HG03457 (cell line): ENCODE measurements at regions not wholly inside any gene's neighbourhood (a gene's known extent, or its start where the extent isn't known, plus 50 kb on each side); places are given as distances from the start of the nearest gene placed in this dataset.
A peak's percentile ranks its signal among the peaks of the same experiment; 100 is the strongest.

ENCODE experiments used
- ATAC-seq: cut with Tn5 transposase; IDR thresholded peaks from one replicate; pipeline ENCODE4 v1.9.1; 2021; ENCODE audit warnings: moderate number of reproducible peaks; ENCODE audit not compliant: unreplicated experiment

DNA sequence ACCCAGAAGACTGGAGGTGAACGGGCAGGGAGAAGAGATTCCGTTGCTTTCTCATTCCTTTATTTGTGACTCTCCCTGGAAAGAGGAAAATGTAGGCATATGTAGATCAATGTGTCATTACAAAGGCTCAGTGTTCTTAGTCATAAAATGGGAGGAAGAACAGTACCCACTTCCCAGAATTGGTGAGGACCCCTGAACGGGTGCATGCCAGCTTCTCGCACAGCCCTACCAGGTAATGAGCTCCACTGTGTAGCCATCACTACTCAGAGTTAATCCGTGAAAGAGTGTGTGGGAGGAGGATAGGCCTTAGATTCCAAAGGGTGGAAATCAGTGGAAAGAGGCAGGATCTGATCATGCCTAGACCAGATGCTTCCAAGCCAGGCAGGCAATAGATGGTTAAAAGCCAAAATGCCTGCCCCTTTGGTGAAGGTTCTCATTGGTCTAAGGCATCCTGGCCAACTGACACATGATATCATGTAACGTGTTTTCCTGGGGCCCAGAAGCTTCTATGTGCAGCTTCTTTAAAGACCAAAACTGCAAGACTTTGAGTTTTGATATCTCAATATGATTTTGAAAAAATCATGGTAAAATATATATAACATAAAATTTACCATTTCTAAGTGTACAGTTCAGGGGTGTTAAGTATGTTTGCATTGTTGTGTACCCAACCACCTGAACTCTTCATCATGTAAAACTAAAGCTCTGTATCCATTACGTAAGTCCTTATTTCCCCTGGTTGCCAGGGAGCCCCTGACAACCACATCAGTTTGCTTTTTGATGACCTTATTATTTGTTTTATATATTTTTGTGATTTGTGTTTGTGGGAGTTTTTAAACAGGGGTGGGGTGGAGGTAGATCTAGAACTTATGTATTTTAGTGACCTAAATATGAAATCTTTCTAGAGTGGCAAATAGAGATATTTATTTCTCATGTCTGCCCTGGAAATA lies 402.2 kb upstream of the CFAP20DC start:
- ATAC-seq: no peak

DNA sequence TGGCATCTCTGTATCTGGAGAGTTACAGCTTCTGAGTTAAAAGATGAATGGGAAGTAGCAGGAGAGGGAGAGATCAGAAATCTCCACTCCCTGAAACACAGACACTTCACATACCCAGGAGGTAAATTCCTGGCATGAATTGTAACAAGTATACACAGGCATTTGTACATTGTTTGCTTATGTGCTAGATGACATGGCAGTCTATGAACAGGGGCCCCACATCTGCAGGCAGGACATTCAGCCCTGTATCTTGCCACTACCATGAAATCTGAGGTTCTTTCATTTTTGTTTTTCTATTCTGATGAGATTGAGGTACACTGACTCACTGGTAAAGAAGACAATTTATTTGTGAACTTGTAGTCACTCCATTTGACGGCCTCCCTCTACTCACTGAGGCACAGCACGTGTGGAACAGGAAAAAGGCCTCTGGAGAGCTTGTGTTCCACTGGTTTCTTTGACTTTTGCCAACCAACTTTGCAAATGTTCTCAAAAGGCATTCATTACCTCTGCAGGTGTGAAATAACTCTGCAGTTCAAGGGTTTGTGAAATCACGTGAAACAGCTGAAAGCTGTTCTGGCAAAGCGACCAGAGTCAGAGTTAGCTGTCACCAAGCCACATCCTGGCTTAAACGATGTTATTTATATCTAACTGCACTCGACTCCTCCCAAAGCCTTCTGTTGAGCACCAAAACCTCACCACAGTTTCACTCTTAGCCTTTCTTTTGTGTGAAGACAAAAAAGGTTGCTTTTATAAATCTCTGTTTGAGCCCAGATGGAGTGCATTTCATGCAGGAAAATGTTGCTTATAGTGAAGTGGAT lies 401.3 kb upstream of the CFAP20DC start:
- peak; percentile 95 for ATAC-seq

- ATAC-seq: no peak
Measured at GRCh38 chr3:59450437-59450836, 400.6 kb upstream of the CFAP20DC start.

GRCh38 chr3:59446775-59447465 lies 397.1 kb upstream of the CFAP20DC start:
- no peak for ATAC-seq

DNA sequence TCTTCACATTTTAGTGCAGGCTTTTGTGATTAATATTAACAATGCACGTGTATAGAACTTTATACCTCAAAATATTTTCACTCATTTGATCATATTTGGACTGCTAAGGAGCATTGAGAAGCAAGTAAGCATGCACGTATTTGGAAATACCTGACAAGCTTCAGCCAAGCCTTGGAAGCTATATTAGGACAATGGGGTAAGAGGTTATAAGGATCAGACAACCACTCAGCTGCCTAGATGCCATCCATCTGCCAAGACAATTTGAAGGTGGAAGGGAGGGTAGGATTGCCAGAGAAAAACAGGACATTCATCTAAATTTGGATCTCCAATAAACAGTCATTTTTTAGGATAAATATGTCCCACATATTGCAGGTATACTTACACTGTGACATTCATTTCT lies 394.9 kb upstream of the CFAP20DC start:
- ATAC-seq: no peak

DNA sequence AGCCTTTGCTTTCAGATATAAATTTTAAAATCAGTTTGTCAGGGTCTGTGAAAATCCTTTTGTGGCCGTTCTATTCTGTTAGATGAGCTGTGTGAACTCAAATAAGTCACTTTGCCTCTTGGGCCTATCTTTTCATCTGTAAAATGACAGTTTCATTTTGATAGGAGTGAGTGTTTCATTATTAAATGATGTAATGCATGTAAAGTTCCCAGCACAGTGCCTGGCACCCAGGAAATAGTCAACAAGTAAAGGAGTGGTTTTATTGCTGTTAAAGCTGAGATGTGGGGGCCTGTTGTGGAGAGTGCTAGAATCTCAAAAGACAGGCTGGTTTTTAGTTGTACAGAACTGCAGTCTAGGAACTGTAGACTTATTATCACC lies 394.5 kb upstream of the CFAP20DC start:
- no peak for ATAC-seq

- no peak for ATAC-seq
Measured at GRCh38 chr3:59443618-59444293, 393.9 kb upstream of the CFAP20DC start.

DNA sequence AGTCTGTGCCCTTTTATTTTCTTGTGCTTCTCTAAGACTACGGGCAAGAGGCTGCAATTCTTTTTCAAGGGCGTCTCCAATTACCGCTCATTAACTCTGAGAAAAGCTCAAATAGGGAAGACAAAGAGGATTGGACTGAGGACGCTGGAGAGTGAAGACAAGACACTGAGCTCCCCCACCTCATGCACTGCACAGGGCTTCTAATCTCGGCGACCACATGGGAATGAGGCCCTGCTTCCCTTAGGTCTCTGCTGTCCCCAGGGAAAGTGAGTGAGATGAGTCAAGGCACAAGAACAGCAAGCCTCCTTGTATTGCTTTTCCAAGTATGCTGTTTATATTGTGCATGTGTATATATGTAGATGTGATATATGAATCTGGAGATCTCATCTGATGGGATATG lies 392.2 kb upstream of the CFAP20DC start:
- no peak for ATAC-seq

GRCh38 chr3:59440285-59441028 lies 390.6 kb upstream of the CFAP20DC start:
- no peak for ATAC-seq

DNA sequence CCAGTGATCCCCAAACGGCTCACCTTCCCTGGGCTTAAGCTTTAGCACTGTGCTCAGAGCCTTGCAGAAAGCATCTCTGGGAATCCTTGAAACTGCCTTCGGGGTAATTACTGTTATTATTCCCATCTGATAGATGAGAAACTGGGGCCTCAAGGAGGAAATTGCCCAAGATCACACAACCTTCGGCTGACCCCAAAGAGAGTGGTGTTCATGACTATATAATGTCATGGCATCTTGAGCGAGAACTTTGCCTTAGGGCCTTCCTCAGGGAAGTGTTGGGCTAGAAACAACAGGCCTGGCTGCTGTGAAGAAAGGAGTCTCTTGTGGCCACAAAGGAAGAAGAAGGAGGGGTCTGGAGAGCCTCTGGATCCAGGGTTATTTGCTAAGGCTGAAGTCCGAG lies 388.7 kb upstream of the CFAP20DC start:
- no peak for ATAC-seq

GRCh38 chr3:59436164-59436958 lies 386.5 kb upstream of the CFAP20DC start:
- ATAC-seq: no peak

- no peak for ATAC-seq
Measured at GRCh38 chr3:59433546-59433945, 383.7 kb upstream of the CFAP20DC start.

DNA sequence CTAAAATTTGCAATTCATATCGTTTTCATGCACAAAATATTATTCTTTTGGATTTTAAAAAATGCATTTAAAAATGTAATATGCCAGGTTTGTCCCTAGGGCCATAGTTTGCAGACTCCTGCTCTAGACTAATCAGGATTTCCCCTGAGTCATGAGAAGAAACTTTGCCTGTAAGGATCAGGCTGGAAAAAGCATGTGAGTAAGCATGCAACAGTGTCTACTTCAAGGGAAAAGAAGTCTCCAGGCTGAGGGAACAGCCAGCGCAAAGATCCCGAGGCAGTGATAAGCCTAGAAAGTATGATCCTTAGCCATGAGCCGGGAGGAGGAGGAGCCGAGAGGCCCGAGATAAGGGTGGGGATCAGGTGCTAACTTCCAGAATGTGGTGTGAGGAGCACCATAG lies 382.8 kb upstream of the CFAP20DC start:
- no peak for ATAC-seq

DNA sequence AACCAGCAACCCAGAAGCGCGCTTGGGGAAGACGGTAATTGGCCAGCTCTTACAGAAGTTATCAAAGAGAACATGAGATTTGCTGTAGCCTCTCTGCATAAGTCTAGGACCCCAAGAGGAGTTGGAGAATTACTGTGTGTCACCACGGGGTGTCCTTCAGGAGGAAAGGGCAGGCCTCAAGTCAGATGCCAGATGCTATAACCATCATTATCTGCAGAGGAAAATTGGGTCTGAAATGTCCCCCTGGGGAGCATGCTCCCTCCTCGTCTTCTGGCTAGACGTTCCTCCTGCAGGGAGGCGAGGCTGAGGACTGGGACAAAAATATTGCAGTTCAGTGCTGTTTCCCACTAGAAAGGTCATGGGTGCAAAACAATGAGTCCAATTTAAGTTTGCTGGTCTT lies 380.5 kb upstream of the CFAP20DC start:
- no peak for ATAC-seq

GRCh38 chr3:59429198-59429597 lies 379.4 kb upstream of the CFAP20DC start:
- ATAC-seq: no peak

DNA sequence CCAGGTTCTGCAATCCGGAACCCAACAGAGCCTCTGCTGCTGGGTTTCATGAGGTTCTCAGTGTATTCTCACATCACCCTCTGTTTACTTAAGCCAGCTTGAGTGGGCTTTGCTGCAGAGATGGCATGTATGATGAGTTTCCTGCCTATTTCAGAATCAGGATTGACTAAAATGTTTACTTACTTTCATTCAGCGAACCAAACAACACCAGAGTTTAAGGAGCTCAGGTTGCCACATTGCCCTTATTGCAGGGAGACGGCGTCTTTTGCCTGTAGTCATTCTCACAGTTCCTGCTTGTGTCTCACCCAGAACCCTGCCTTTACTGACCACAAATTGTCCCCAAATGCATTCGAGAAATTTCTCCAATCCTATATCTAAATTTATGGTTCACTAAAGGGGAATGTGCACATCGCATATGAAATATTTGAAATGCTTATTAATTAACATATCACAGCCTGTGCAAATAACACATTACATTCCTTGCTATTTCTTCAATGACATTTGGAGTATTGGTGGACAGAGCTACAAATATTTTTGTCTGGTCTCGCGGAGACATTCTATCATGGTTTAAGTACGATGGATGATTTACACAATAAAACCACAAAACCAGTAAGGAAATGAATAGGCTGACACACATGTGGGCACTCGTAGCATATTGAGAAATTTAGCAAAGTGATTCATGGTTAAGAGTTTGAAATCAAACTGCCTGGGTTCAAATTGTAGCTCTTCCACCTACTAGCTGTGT lies 377.2 kb upstream of the CFAP20DC start:
- no peak for ATAC-seq

DNA sequence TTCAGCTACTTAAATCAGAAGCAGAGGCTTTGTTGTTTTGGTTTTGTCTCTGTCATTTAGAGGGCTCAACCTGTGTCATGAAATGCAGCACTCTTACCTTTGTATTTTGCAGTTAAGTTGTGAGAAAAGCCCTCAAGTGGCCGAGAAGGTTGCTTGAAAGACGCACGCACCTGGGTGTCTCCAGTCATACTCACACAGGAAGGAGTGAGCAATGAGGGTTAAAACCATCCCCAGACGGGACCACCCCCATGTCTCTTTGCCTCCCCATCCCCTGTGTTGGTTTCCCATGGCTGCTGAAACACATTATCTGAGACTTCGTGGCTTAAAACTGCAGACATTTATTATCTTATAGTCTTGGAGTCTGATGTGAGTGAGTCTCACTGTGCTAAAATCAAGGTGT lies 376.1 kb upstream of the CFAP20DC start:
- ATAC-seq: no peak

DNA sequence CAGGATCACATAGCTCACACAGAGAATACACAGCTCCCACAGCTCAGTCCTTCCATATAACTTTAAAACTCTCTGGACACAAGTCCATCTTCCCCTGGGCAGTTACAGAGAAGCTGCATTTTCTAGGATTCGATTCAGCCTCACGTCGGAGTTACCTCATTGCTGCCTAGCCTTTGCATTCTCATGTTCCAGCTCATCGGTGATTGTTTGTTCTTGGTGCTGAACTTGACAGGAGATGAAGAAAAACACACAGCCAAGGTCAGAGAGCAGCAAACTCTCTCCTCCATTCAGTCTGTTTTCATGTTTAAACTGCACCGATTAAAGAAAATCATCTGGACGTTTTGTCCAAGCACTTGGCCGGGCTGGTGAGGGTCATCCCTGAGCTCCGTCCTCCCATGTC lies 375.5 kb upstream of the CFAP20DC start:
- ATAC-seq: no peak
